CD1c-positive myeloid dendritic cell (primary cell): ENCODE measurements at regions not wholly inside any gene's neighbourhood (a gene's known extent, or its start where the extent isn't known, plus 50 kb on each side); places are given as distances from the start of the nearest gene placed in this dataset.
A peak's percentile ranks its signal among the peaks of the same experiment; 100 is the strongest.

ENCODE experiments used
- DNase-seq: peaks from one replicate; pipeline ENCODE4 v3.0.0-alpha.2; 2016; ENCODE audit errors: extremely low spot score

DNA sequence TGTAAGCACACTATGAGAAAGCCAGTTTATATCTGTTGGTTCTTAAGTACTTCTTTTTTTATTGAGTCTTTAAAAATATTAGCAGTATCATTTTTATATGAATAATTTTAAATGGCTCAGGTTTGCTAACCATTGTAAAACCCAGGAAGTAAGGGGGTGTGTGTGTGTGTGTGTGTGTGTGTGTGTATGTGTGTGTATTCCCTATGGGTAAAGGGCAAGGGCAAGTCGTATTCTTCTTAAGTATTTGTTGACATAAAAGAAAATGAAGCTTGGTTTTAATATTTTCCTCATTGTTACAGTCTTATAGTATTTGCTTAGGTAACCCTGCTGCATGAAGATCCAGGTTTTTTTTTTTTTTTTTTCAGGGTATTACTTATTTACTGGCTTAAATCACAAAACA, 495.0 kb upstream of the B3GALT2 start:
- no peak for DNase-seq

DNA sequence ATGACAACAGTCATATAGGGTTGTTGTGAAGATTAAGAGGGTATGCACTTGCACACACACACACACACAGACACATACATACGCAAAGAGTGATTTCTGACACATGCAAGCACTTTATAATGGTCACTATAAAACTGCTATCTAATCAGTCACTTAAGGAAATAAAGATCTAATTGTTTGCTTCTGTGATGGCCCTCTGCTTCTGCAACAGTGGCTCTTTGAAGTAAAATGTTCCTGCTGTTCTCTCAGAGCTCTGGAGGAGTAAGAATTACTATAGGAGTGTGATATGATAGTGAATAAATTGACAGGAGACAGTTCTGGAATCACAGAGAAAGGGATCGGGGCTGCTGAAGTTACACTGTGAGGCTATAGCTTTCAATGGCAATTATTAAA, 494.5 kb upstream of the B3GALT2 start:
- DNase-seq: no peak

DNA sequence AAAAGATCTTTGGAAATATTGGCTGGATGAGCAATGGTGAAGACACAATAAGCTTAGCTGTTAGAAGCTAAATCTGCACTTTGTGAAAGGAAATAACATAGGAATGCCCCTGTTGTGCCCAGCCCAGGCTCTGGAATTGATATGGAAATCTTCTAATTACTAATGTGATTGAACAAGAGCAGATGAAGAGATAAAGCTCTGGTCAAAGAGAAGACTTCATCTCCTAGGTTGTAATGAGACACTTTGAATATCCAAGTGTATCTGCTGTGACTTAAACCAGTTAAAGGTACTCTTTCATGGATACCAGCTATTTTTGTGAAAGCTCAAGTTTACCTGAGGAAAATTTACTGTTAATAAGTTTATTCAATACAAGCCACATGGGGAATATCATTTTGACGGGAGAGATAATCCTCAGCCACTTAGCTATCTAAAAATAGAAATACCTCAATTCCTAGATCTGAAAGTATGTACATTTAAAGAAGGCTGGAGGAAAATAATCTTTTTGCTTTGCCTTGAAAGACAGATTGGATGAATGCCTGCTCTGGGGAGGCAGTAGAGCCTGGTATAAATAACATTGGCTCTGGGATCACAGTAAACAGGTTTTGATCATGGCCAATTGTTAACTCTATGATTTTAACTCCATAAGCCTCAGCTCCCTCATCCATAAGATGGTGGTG, 494.0 kb upstream of the B3GALT2 start:
- no peak for DNase-seq

DNA sequence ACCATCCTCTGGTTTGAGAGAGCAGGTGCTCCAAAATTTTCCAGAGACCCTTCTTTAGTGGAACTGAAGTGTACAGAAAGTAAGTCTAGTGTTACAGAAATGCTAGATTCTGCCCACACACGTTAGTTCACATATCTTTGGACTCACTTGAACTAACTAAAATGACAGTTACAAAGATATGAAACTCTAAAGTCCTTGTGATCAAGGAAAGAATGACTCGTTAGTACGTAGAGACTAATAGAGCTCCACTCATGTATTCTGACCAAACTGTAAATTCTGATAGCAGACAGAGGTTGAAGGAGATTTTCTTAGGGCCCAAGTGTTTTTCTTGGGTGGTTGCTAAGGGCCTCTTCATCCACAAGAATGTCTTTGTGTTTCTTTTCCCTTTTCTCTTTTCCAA, 491.5 kb upstream of the B3GALT2 start:
- no peak for DNase-seq

DNA sequence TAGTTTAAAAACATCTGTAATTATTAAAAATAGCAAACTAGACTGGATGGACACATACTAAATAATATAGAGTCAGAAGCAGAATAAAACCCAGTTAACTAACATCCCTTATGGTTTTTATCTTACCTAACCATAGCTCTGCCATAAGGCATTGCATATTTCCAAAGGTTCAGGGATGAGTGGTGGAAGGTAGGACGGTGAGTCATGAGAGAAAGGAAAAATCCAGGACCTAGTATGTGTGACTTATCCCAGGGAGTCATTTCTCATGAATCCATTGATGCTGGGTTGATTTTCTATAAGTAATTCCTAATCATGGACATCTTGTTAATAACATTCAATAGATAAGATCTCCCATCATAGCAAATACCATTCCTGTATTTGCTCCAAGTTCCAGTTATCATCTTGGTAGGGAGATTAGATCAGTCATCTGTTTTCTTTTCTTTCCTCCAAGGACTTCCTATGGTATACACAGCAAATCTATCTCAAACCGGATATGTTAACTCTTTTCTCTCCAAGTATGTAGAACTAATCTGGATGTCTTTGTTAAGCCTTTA, 490.7 kb upstream of the B3GALT2 start:
- no peak for DNase-seq

DNA sequence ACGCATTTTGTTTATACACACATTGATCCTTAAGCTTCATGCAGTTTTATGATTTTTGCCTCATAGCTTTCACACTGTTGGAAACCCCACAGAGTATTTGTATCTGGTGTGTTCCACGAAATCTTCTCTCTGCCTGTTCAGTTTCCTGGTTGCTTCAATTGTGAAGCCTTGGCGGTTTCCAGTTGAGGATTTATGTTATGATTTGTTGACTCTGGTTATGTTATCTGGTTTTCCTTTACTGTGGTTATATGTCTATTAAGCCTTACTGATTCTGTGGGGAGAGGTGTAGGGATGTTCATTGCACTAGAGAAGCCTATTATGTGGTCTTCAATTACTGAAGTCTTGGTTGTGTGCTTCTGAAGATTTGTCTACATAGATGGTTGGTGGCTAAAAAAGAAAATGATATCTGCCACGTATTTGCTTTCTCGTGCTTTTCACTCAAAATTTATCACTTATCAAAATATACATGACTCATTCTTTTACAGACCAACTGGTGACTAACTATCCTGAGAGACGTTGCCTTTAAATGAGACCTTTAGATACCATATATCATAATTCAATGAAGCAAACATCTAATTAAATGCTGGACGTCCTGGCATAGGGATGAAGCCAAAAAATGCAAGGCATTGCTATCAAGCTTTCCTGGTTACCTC, 488.0 kb upstream of the B3GALT2 start:
- DNase-seq: no peak

DNA sequence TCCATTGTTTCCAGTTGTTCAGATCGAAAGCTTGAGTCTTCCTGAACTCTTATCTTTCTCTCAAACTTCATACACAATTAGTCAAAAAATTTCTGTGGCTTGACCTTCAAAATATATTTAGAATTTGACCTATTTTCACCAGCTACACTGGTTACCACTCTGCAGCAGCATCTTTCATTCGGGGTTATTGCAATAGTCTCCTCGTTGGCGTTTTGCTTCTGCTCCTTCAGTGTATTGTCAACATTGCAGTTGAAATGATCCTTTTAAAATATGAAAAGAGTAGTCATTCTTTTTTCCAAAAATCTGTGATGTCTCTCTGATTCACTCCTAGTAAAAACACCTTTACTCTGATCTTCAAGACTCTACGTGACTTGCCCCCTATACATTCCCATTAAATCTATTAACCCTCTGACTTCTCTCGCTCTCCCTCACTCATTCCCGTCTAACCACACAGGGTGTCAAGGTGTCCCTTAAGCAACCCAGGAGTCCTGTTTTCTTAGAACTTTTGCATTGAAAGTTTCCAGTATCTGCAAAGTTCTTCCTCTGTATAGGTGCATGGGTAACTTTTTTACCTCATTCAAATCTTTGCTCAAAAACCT, 480.2 kb upstream of the B3GALT2 start:
- DNase-seq: no peak

DNA sequence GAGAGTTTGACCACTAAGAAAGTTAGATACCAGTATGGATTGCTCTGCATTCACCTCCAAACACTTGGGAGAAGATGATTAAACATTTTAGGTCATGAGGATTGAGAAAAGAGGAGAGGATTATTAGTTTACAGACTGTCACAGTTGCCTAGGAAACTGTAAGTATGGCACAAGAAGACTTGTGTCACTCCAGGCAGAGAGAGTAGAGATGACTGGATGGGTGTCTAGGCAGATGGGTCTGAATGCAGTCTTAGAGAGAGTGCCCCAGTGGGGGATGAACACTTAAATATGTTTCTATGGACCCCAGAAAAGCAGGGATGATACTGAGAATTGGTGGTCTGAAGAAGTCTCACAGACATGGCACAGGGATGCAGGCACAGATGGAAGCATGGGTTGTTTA, 477.6 kb upstream of the B3GALT2 start:
- no peak for DNase-seq

DNA sequence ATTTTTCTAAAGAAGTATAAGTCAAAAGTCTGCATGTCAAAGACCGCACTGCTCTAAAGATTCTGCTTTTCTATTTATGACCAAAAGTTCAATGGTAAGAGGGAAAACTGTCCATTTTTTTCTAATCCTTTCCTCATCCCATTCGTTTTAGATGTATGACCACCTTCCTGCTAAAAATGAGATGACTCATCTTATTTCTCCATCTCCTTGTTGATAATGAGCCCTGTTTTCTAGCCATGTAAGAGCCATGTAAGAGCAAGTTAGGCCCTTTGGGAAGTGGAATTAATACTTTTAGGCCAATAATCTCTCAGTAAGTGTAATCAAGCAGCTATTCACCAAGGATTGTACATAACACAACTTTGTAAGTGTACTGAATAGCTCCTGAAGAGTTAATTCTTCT, 475.6 kb upstream of the B3GALT2 start:
- DNase-seq: no peak

DNA sequence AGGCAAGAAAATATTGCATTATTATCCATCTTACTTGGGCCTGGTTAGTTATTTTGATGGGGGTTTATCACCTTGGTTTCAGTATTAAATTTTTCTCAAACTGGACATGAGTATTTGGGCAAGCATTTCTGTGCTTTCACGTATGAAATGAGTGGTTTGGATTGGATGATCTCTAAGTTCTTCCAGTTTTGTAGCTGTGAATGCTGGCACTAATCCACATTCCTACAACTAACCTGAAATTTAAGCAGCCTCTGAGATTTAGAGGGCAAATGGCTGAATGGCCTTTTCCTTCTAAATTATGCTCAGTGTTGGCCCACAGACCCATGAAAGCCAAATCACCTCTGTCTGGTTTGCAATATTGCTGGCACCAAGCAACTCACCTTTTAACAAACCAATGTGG, 475.0 kb upstream of the B3GALT2 start:
- DNase-seq: no peak

DNA sequence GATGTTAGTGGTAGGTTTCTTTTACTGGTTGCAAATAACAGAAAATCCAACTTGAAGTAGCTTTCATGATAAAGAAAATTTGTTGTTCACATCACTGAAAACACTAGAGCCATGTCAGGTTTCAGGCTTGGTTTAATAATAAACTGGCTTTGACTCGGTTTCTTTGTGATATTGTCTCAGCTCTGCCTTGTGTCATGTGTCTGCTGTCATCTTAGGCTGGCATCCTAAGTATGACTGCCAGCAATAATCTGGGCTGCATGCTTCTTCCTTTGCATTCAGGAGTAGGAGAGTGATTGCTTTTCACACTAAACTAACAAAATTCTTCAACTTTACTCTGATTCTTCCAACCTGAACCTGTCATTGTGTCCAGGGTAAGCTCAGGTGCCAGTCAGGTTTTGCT, 474.0 kb upstream of the B3GALT2 start:
- DNase-seq: no peak

DNA sequence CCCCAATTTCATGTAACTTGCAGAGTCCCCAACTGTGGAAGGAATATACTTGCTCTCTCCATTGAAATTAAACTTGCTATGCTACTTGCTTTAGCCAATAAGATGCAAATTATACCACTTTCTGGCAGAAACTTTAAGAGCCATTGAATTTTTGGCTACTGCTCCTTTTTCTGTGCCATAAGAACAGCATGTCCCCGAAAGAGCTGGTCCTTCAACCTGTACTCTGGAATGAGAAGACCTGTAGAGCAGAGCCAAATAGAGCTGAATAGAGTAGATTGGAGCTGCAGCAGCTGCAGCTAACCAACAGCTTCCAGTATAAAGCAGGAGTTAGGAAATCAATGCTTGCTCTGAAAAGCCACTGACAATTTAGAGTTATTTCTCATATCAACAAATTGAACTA, 472.3 kb upstream of the B3GALT2 start:
- no peak for DNase-seq

DNA sequence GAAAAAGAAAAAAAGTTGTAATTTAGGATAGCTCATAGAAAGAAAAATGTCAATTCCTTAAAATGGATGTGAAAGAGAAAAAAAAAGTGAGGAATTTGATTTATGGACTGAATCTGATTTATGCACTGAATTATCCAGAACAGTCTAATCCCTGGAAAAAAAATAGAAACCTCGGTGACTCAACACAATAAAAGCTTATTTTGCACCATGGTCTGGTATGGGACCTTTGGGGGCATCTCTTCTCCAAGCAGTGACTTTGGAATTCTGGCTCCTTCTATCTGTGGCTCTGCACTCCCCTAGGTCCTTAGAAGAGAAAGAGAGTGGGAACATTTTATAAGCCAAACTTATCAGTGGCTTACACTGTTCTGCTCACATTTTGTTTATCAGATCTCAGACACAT, 471.7 kb upstream of the B3GALT2 start:
- DNase-seq: no peak

DNA sequence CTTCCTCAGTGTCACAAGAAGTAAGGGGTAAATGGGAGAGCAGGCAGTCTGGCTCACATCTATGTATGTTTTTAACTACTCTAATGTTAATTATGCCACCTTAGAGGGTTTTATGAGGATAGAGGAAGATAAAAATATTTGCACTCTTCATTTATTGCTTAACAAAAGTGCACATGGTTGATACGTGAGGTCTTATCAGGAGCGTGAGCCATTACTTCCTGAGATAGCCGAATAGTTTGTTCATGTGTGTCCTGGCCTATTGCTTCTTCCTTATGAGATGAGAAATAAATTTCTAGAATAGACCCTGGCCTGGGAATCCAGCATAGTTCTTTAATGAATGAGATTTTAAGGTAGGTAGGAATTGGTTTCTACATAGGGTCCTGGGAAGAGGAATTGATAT, 471.1 kb upstream of the B3GALT2 start:
- no peak for DNase-seq

DNA sequence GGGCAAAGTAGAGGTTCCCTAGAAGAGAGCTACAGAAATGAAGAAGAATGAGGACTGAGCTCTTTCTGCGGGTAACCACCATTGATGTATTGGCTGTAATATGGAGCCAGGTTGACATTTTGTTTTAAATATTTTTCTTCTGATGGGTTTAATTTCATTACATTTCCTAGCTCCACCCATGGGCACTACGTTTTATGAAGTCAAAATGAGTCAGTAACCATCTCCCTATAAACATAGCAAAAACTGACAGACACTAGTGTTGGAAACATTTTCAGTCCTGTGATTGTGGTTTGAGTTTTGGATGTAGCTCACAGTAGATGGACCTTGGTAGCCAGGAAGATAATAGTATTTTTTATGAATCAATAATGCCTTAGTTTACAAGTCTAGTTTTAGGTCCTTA, 470.4 kb upstream of the B3GALT2 start:
- DNase-seq: no peak

DNA sequence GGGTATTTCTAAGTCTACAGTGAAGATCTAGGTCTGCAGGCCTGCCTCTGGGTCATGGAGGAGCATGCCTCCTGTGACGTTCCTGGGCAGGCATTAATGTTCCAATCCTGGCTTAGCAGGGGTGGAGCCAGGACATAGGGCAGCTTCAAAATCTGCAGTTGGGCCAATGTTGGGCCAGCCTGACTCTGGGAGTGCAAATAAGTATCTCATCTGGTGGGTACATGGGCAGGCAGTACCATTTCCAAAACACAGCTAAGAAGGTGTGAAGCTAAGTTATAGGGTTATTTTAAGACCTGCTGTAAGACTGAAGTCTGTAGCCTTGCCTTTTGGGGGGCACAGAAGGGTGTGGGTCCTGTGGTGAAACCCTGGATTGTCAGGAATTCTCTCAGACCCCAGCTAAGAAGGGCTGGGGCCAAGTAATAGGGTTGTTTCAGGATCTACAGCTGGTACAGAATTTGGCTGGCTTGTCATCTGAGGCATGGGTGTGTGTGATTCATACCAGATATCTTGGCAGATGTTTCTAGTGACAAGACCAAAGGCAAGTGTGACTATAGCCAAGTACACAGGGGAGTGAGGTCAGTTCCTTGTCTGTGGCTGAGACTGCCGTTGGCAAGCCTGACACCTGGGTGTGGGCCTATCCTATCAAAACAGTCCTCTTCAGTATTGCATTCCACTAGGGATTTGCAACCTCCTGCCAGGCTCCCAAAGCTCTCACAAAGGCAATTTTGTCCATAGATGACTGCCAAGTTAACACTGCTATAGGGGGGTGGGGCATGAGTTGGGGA, 468.7 kb upstream of the B3GALT2 start:
- DNase-seq: no peak

DNA sequence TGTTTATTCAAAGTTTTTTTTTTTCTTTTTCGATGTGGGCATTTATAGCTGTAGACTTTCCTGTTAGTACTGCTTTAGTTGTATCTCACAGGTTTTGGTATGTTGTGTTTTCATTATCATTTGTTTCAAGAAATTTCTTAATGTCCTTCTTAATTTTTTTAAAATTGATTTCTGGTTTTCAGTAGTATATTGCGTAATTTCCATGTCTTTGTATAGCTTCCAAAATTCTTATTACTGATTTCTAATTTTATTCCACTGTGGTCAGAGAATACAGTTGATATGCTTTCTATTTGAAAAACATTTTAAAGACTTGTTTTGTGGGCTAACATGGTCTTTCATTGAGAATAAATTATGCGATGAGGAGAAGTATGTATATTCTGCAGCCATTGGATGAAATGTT, 463.2 kb upstream of the B3GALT2 start:
- no peak for DNase-seq

DNA sequence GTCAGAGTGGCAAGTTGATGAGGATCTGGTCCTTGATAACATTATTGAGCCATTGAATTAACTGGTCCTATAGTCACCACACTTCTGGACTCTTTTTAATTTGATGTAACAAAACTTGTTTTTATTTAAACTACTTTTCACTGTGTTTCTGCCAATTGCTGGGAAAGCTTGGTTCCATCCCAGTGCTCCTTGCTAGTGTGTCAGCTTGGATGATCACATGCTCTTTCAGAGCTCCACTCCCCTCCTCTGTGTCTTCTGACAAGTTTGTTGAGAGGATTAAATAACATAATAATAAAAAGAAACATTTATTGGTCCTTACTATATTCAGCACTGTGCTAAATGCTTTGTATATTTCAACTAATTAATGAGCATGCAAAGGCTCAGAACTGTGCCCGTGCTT, 448.5 kb upstream of the B3GALT2 start:
- no peak for DNase-seq

DNA sequence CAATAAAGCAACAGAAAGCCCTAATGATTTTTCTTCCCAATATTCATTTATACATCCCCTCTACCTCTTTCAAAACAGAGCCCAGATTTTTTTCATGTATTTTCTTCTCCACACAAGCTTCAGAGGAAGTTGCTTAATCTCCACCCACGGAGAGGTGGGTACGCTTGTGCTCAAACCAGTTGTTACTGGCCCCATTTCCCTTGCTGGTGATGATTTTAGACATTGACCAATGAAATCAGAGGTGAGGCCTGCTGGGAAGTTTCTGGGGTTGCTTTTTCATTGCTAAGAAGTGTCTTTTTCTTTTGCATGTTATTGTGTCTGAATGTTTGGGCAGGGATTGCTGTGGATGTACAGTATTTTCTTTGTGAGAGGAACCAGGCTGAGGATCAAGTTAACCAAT, 448.1 kb upstream of the B3GALT2 start:
- peak; percentile 58 for DNase-seq

DNA sequence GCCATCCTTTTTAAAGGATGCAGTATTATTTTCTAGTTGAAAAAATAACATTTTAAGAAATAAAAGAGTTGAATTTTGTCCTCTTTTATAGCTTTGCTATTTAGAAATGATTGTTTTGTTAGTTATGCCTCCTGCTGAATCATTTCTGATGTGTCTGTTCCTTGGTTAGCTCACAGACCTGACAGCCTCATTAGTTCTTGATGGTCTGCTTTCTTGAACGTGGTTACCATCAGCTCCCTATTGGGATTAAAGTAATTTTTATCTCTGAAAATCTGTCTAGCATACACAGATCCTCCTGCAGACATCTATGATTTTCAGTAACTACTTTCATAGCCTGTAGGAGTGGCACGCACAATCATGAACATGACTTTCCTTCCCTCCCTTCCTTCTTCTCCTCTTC, 447.6 kb upstream of the B3GALT2 start:
- DNase-seq: no peak

DNA sequence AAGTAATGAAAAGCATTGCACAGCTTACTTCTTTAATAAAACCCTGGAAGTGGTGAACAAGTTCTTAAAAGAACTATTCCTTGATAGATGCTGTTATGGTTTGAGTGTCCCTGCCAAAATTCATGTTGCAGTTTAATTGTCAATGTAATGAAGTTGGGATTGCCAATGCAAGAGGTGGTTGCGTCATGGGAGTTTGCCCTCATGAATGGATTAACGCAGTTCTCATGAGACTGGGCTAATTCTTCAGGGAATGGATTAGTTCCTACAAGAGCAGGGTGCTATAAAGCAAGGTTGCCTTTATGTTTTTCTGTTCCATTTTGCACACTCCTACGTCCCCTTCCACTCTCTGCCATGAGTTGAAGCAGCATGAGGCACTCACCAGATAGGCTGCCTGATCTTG, 446.7 kb upstream of the B3GALT2 start:
- DNase-seq: no peak

DNA sequence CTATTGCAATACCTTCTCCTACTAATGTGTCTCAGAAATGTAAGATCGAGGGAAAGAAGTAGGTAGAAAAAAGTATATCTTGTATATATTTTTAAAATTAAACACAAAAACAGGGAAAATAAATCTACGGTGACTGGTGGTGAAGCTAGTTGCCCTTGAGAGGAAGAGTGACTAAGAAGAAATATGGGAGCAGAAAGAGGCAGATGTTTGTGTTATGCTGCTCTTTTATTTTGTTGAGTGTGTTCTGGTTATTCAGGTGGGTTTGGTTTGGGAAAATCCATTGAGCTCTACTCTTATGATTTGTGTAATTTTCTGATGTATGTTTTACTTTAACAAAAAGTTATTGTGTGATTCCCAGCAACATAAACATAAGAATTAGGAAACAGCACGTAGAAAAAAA, 444.9 kb upstream of the B3GALT2 start:
- no peak for DNase-seq

DNA sequence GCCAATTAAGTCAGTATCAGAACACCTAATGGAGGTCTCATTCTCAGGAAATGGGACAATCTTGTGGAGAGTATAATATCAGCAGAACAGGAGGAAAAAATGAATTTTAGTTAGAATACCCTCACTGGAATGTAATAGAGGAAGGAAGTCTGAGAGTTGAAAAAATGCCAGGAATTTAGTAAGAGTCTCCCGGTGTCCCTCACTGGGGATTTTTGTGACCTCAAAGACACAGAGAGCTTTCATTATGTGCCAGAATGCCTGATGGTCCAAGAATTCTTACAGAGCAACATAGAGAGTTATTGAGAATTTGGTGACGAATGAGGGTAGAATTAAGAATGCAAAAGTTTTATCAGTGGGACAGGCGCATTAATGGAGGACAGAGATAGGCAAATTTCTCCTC, 443.5 kb upstream of the B3GALT2 start:
- no peak for DNase-seq
